D341Med (cell line): ENCODE measurements at regions not wholly inside any gene's neighbourhood (a gene's known extent, or its start where the extent isn't known, plus 50 kb on each side); places are given as distances from the start of the nearest gene placed in this dataset.
A peak's percentile ranks its signal among the peaks of the same experiment; 100 is the strongest.
"Not testable (repeated sequence)": the region's sequence is repeated elsewhere in the genome, so short reads cannot be mapped to it uniquely, and the experiment has no call there.

Experiments used
- DNase-seq: peaks from one replicate; pipeline ENCODE4 v3.0.0; 2012; ENCODE audit warnings: low spot score

DNA sequence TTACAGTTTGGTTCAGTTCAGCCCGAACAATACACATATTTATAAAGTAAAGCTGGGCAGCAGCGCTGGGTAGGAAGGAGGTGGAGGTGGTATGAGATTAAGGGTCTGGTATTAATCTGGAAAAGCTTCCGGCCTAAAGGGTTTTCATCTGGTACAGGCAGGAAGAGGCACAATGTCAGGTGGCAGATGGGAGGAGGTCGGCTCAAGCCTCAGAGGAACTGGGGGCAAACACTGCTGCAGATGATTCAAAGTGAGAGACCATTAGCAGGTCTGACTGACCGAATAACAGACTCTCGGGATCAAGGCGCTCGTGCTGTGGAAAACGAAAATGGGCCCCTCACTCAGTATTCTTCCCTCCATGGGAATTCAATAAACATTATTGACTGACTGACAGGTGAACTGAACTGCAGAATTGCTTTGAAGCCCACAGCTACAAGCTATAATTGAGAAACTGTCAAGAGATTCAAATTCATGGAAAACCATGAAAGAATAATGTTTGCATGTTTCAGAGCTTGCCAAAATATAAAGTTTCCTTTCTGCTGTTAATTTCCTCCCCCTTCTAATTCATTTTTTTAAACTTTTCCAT lies 75.3 kb downstream of the TMEM167A start:
- DNase-seq: peak; percentile 60

DNA sequence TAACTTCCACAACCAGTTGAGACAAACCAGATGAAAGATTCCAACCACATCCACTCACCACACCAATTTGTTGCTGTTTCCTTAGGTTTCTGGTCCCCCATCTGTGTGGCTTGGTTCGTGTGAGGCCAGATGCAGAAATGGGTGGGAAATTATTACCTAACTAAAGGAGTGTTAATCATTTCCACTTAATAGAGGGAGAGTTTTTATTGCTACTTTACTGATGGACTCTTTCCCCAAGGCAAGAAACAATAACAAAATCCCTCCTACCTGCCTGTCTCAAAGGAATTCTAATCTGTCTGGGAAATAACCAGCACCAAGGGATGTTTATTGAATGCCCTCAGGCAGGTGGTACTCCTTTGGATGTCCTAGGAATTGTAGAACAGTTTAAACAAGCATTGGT lies 76.3 kb downstream of the TMEM167A start:
- DNase-seq: no peak

DNA sequence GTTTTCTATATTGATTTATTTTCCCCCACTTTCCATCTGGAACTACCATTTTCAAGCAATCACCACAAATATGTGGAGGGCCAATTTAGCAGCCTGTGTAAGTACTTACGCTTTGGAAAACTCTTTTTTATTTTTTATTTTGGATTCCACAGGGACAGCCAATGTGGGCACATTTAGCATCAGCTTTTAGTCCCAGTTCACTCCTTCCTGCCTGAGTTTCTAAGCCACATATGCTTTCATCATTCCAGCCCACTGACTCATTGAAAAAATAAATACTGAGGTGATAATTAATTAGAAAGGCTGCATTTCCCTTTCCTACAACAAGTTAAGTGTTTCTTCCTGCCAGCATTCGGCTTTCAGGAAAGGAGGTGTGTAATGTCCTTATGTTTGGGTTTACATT lies 76.8 kb downstream of the TMEM167A start:
- DNase-seq: no peak

DNA sequence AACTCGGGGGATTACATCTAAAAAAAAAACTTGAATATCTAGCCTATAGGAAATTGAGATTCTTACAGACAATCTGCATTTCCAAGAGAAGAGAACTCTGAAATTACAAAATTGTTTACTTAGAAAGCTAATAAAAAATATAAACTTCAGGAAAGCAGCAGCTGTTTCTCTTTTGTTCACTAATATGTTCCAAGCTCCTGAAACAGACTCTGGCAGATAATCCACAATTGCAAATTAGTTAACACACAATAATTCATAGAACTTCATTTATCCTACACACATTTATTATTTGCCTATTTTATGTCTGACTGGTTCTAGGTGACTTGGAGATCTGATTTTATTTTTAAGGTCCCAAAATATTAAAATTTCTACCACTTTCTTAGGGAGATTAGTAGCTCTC lies 83.8 kb downstream of the TMEM167A start:
- no peak for DNase-seq

DNA sequence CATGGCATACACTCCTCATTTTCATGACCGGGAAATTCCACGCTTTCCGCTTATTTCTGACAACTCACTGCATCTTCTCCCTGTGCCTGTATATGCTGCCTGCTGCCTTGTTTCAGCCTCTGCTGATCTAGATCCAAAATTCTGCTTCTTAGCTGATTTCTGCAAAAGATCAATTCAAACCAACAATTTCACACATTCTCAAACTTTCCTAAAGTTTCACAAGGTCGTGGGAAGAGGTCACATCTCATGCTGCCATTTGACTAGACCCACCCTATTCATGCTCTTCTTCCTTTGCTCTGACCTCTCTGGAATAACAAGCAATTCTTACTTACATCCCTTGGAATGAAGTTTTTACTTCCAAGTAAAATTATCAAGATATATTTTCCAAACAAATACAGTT lies 84.5 kb downstream of the TMEM167A start:
- DNase-seq: no peak

DNA sequence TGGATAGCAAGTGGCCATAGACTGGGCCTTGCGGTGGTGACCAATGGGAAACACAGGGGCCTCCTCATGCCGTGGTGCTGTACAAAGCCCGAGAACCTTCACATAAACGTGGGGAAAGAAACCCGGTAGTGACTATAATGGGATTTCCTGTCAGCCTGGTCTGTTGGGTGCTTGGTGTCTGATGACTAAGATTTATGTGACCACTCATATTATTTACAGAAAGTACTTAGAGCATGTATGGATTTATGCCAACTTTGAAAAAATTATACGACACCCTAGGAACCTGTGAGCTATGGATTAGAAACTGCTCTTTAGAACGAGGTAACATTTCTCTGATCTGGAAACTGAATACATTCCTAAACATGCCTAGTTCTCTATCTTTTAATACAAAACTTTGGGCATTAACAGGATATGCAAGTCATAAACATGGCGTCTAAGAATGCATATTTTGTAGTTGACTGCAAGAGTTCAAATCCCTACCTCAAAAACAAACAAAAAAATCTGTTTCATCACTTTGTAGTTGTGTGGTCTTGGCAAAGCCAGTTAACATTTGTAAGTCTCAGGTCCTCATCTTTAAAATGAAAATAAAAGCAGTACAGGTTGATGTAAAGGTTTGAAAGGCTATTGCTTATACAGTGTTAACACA lies 85.4 kb downstream of the TMEM167A start:
- no peak for DNase-seq

DNA sequence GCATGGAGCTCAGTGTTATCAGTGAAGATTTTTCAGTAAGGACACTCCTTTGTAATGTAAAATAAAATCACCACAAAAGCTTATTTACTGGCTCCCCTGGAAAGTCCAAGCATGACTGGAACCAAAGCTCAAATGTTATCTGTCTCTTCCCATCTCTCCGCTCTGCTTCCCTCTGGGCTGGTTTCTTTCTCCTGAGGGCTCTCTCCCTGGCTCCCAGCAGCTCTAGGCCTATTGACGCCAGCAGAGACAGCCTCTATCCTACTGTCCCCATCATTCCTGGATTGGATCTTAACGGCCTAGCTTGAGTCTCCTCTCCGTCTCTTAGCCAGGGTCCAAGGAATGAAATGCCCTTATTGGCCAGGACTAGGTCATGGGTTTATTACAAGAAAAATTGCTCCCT lies 86.1 kb downstream of the TMEM167A start:
- DNase-seq: no peak

DNA sequence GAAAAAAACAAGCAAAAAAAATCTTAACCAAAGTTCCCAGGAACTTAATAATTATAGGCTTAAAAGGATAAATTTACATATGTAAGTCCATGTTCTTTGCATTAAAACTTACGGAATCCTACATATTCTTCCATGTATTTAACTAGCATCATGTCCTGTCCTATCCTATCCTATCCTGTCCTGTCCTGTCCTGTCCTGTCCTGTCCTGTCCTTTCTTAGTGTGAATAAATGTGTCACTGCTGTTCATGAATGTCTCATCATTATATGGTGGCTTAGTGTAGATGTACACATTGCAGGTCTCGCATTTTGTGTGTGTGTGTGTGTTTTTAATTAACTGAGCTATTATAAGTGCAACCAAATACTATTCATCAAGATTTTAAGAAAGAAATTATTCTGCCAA lies 90.0 kb downstream of the TMEM167A start:
- DNase-seq: no peak

DNA sequence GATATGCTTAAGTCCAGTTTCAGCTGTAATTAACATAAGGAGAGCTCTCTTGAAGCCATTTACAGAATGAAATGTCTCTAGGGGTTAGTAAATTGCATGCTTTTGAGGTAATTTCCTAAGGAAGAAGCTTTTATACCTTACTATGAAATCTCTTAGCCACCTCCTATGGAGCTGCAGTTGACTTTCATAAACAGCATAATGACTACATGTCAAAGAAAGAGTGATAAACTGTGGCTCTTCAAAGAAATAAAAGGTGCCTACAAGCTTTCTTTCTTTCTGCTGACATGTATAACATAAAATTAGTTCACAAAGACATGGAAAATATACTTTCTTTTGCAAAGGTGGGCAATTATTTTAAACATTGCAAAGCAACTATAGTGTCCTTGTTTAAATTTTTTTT lies 90.8 kb downstream of the TMEM167A start:
- no peak for DNase-seq

DNA sequence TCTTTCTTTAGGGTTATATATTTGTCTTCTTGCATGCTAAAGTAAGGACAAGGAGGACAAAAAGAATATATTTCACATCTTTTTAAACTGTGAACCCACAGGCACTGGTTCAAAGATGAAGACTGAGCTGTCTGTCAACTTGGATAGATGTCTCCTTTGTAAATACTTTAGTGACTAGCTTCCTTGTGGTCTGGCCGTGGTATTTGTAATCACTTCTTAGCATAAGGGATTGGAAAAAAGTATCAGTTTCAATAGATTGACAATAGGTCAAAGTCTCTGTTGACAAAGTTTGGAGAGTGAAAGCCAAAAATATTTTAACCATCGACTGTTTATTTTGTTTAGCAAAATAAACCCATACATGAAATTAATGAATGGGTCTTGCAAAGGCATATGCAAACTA lies 91.4 kb downstream of the TMEM167A start:
- no peak for DNase-seq

DNA sequence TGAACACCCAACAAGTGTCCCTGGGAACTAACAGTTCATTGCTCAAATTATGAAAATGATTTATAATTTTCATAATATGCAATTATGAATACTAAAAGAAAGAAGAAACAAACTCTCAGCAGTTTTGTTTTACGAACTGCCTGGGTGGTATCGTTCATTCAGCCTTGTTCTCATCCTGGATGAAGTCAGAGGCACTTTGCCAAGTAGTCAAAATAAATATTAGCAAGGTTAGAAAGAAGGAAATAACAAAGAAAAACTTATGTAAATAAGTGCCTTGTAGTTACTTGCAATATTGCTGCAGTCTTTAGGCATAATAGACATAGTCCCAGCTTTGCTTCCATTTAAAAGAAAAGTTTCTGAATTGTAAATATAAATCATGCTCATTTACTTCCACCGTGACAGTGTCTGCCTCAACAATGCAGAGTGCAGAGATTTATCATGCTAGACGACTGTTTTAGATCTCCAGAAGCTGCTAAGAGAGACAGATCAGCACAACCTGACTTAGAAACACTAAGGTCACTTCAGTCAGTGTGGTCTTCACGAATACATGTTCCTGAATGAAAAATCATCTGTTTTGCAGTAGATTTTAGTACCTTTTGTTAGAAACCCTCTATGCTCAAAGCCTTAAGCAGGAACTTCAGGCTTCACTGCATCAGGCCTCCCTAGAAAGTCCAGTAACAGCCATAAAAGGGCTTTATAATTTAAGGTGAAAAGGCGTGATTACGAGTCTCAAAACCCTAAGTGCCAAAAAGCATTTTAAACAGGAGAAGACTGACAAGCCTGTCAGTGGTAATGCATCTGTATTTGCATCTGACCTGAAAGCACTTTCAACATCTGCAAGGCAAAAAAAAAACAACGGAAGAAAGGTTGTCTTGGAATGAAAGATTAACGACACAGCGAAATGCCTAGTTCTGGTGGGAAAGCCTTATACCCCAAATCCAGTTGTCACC lies 92.1 kb downstream of the TMEM167A start:
- DNase-seq: no peak

DNA sequence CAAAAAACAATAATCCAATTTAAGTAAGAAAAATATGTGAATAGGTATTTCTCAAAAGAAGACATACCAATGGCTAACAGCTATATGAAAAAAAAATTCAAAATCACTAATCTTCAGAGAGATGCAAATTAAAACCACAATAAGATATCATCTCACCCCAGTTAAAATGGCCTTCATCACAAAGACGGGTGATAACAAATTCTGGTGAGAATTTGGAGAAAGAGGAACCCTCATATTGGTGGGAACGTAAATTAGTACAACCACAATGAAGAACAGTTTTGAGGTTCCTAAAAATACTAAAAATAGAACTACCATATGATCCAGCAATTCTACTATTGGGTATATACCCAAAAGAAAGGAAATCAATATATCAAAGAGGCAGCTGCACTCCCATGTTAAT lies 94.3 kb downstream of the TMEM167A start:
- no peak for DNase-seq

DNA sequence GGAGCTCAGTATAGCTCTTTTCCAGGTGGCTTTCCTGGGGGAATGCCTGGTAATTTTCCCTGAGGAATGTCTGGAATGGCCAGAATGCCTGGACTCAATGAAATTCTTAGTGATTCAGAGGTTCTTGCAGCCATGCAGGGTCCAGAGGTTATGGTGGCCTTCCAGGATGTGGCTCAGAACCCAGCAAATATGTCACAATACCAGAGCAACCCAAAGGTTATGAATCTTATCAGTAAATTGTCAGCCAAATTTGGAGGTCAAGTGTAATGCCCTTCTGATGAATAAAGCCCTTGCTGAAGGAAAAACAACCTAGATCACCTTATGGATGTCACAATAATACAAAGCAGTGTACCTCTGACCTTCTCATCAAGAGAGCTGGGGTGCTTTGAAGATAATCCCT lies 100.3 kb downstream of the TMEM167A start:
- DNase-seq: not testable (repeated sequence)

DNA sequence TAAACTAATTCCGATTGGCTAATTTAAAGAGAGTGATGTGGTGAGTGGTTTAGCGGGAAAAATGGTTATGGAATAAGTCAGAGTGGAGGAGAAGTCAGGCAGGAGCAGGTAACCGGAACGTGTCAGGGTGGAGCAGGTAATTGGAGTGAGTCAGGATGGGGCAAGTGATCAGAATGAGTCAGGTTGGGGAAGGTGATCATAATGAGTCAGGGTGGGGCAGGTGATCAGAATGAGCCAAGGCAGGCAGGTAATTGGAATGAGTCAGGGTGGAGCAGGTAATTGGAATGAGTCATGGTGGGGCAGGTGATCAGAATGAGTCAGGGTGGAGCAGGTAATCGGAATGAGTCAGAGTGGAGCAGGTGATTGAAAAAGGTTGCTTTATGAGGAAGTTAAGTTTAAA lies 101.4 kb downstream of the TMEM167A start:
- DNase-seq: no peak

DNA sequence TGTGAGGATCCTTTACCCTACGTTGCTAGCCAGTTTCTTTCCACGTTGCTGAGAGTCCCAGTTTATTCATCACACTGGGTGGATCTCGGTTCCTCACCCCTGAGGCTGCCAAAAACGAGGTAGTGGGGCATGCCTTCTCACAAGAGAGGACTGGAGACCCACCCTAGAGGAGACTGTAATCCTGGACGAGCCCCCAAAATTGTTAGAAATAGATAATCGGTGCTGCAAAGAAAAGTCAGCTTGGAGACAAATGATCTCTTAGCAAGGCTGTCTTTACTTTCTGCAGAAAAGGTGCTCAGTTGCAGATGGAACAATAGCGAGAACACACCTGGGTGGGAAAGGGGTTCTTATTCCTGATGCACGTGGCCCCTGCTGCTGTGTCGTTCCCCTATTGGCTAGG lies 101.8 kb downstream of the TMEM167A start:
- no peak for DNase-seq

DNA sequence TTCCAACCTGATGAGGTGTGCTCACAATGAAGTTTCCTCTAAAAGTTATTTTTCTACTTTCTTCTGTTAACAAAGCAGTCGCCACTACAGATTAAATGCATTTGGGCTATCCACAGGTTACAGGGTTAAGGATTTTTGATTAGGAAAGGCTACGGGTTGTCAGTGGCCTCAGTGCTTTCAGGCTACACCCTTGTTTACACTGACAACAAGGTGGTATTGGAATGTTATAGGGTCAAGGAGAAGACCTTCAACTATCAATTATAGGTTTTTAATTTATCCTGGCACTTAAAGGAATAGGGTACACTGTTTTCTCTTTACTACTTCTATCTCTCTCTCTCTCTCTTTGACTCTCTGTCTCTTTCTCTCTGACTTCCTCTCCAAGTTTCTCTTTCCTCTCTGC lies 102.8 kb downstream of the TMEM167A start:
- DNase-seq: not testable (repeated sequence)

DNA sequence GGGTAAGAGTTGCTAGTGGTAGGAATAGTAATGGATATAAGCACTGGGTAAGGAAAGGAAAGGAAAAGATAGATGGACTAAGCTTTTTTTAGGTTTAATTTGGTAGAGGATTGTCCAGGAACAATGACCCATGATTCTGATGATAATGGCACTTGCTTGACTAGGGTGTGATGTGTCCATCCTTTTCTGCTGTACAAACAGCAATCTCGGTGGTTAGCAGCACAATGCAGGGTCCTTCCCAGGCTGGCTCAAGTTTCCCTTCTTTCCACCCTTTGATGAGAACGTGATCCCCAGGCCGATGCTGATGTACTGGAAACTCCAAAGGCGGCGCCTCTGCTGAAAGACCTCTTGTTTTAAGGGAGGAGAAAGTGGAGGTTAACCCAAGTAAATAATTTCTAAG lies 105.3 kb downstream of the TMEM167A start:
- no peak for DNase-seq

DNA sequence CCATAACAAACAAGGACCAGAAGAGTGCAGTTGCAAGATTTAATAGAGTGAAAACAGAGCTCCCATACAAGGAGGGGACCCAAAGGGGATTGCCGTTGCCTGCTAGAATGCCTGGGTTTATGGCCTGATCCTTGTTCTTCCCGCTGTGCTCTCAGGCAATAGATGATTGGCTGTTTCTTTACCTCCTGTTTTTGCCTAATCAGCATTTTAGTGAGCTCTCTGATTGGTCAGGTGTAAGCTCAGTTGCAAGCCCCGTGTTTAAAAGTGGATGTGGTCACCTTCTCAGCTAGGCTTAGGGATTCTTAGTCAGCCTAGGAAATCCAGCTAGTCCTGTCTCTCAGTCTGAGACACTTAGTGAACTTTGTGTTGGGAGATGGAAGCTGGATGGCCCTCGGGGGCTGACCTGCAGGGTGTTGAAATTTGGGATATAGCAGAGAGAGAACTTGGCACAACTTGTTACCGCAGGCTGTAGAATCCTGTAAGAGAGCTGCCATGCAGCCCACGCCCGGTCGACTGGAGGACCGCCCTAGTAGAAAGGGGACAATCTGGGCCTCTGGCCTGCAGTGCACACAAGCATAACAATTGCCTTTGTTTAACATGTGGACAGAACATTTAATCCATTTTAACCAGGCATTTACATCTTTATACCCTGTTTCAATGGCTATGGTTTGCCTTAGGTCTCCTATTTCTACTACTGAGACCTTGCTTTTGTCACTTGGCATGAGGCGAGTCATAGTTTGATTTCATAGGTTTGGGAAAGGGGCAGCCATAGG lies 106.0 kb downstream of the TMEM167A start:
- not testable (repeated sequence) for DNase-seq

DNA sequence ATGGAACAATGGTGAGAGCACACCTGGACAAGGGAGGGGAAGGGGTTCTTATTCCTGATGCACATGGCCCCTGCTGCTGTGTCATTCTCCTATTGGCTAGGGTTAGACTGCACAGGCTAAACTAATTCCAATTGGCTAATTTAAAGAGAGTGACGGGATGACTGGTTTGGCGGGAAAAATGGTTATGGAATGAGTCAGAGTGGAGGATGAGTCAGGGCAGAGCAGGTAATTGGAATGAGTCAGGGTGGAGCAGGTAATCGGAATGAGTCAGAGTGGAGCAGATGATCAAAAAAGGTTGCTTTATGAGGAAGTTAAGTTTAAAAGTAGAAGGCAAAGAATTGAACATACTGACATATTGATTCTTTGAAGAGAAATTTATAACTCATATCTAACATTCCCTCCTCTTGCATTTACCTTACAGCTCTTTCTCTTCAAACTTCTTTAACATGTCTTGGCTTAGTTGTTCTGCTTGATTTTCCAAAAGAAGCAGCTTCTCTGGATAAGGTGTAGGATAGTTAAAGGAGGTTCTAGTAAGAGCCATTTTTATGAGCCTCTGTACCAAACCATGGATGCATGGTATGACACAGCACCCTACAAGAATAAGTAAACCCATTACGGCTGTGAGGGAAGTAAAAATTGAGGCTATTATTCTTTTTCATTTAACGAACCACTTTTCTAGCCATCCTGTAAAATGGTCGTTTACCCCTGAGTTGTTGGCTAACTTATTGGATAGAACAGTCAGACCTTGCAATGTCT lies 107.8 kb downstream of the TMEM167A start:
- not testable (repeated sequence) for DNase-seq

DNA sequence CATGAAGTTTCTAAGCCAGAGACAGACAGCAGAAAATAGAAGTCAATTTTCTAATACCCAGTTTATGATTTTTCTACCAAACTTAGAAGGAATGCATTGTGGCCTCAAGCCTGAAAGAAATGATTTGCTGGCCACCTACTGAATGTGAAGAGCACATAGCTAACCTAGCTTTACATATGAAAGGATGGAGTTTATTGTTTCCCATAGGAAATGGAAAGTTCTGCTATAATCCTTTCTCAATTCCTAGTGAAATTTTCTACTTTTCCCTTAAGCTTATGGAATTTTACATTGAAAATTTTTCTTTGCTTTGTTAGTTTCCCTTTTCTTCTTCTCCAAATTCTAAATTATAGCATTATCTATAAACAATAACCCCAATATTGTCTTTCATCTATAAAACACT lies 110.1 kb downstream of the TMEM167A start:
- DNase-seq: no peak

DNA sequence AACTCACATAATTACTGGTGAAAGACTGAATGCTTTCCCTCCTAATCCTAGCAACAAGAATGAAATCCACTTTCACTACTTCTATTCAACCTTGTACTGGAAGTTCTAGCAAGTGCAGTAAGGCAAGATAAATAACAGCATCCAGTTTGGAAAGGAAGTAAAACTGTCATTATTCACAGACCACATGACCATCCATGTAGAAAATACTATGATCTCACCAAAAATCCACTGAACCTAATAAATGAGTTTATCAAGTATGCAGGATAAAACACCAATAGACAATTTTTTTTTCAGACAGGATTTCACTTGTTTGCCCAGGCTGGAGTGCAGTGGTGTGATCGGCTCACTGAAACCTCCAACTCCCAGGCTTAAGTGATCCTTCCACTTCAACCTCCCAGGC lies 117.7 kb downstream of the TMEM167A start:
- no peak for DNase-seq

DNA sequence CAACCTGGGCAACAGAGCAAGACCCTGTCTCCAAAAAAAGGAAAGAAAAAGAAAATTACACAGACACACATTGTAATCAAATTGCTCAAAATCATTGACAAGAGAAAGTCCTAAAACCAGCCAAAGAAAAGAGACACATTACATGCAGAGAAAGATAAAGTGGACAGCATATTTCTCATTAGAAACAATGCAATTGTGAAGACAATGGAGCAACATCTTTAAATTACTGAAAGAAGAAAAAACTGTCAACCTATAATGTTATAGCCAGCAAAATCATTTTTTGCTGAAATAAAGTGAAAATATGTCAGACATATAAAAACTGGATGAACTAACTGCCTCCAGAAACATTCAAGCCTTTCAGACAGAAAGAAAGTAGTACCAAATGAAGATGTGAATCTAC lies 120.6 kb downstream of the TMEM167A start:
- no peak for DNase-seq
